NCI-H748 (cell line): ENCODE measurements at regions not wholly inside any gene's neighbourhood (a gene's known extent, or its start where the extent isn't known, plus 50 kb on each side); places are given as distances from the start of the nearest gene placed in this dataset.
"Not testable (repeated sequence)": the region's sequence is repeated elsewhere in the genome, so short reads cannot be mapped to it uniquely, and the experiment has no call there.

Experiments
- DNase-seq: peaks from one replicate; lab custom pipeline; 2025; ENCODE audit not compliant: unreplicated experiment; lab: John Stamatoyannopoulos, UW

GRCh38 chr4:186481998-186482790 lies 73.2 kb downstream of the MTNR1A start:
- DNase-seq: no peak

DNA sequence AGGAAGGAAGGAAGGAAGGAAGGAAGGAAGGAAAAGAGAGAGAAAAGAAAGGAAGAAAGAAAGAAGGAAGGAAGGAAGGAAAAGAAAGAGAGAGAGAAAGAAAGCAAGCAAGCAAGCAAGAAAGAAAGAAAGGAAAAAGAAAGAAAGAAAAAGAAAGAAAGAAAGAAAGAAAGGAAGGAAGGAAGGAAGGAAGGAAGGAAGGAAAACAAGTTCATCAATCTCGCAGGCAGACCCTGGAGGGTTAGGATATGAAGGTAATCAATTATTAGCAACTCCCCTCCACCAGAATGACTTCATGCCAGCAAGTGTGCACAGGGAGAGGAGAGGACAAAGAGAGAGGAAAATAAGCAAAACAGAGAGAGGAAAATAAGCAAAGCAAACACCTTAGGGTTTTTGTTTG lies 80.2 kb downstream of the MTNR1A start:
- DNase-seq: no peak

DNA sequence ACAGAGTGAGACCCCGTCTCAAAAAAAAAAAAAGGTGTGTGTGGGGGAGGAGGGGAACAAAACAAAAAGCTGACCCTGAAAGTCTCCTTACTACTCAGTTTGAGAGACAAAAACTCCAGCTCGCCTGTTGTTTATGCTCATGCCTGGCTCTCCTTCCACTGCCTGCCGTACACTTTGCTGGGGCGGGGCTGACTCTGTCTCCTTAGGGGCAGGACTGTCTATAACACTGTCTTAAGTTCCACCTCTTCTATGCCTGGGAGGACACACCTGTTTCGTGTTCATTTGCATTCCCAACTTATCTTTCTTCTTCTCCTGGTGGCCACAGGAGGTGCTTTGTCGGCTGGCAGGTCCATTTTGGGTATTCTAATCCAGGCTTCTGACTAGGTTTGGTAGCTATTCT lies 81.4 kb downstream of the MTNR1A start:
- no peak for DNase-seq

GRCh38 chr4:186472948-186473347 lies 82.4 kb downstream of the MTNR1A start:
- peak; percentile 10 for DNase-seq

DNA sequence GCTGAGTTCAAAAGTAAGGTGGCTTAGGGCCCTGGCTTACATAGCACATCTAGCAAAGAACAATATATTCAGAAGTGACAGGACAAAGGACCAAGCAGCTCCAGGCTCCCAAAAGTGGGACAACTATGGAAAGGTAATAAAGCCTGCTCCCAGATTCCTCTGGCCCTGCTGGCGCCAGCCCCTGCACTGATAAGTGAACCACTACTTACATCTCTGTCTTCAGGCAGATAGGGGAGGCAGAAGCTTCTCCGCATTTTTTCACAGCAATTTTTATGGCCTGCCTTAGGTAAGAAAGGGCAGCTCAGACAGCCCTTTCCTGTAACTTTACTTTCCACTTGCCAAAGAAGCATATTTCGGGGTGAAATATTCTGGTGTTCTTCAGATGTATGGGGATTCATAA lies 83.9 kb downstream of the MTNR1A start:
- DNase-seq: no peak

GRCh38 chr4:186458050-186458449 lies 97.3 kb downstream of the MTNR1A start:
- DNase-seq: no peak

- DNase-seq: no peak
Measured at GRCh38 chr4:186451982-186452381, 103.4 kb downstream of the MTNR1A start.

DNA sequence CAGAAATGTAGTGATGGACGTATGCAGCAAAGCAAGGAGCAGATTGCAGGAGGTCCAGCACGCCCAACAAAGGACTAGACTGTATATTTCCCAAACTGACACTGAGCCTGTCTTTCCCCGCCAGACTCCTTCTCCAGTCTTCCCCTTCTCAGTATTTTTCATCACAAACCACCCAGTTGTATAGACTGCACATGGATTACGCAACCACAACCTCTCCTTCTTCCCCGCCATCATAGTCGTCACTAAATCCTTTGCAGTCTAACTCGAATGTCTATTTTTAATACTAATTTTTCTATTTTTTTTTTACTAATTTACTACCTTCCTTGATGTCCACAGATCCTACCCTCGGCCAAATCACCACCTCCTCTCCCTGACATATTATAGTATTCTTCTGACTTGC lies 105.4 kb downstream of the MTNR1A start:
- DNase-seq: no peak

GRCh38 chr4:186445040-186445439 lies 110.3 kb downstream of the MTNR1A start:
- peak; percentile 12 for DNase-seq

DNA sequence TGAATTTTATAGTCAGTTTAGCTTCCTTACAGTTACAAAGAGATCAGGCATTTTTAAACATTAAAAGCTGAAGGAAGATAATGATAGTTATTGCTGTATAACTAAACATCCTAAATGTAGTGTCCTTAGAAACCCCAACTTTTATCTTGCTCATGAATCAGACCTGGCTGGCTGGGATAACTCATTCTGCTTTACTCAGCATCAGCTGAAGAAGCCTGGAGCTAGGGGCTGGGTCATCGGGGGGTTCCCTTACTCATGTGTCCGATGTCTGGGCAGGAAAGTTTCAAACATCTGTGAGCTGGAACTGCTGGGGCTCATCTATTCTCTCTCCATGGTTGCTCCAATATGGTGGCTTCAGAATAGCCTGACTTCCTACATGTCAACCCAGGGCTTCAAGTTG lies 113.9 kb downstream of the MTNR1A start:
- no peak for DNase-seq

- DNase-seq: no peak
Measured at GRCh38 chr4:186428481-186428880, 126.9 kb downstream of the MTNR1A start.

- DNase-seq: no peak
Measured at GRCh38 chr4:186424745-186425144, 130.6 kb downstream of the MTNR1A start.

- DNase-seq: no peak
Measured at GRCh38 chr4:186422296-186422695, 133.1 kb downstream of the MTNR1A start.

DNA sequence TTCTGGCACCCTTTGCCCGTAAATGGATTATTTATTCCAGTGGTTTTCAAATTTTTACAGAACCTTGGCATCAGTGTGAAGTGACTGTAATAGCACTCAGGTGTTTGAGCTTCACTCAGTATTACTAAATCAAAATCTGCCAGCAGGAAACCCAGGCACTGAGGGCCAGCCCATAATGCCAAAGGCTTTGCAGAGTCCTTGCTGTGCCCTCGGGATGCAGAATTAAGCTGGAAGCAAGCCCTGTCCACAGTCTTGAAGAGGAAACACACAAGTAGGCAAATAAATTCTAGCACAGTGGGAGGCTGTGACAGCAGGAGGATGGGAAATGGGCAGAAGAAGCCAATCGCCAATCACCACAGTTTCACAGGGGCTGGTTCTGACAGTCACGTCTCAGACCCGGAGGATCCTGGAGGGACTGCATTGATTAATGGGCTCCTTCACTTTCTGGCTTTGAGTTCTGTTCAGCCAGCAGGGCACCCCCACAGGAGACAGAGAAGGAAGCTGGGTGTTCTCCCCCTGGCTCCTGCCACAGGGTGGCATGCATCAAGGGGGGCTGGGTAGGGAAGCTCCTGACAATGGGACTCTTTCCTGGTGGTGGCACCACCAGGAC lies 138.8 kb downstream of the MTNR1A start:
- no peak for DNase-seq

GRCh38 chr4:186414390-186414789 lies 141.0 kb downstream of the MTNR1A start:
- DNase-seq: no peak

GRCh38 chr4:186405957-186406356 lies 140.0 kb downstream of the F11 start:
- DNase-seq: no peak

GRCh38 chr4:186404562-186405134 lies 138.7 kb downstream of the F11 start:
- no peak for DNase-seq

GRCh38 chr4:186400676-186401075 lies 134.7 kb downstream of the F11 start:
- no peak for DNase-seq

DNA sequence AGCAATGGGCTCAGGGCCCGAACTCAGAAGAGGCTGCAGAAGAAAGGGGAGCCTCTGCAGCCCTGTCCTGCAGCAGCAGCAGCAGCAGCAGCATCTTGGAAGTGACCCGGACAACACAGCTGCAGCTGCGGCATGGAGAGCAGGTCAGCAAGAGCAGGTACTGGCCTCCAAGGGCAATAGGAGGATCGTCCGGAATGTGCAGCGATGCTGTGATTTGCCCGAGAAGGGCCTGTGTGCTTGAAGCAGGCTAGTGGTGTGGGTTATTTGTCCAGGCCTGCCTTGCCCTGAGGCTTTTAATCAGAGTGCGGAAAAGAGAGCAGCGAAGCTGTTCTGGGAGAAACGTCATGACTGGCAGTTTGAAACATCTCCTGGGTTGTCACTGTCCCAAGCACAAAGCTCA lies 126.0 kb downstream of the F11 start:
- DNase-seq: no peak

DNA sequence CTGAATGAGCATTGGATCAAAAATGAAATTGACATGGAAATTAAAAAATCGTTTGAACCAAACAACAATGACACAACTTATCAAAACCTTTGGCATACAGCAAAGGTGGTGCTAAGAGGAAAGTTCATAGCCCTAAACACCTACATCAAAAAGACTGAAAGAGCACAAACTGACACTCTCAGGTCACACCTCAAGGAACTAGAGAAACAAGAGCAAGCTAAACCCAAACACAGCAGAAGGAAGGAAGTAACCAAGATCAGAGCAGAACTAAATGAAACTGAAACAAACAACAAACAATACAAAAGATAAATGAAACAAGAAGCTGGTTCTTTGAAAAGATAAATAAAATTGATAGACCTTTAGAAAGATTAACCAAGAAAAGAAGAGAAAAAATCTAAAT lies 118.3 kb downstream of the F11 start:
- not testable (repeated sequence) for DNase-seq

- no peak for DNase-seq
Measured at GRCh38 chr4:186368281-186368680, 102.3 kb downstream of the F11 start.

DNA sequence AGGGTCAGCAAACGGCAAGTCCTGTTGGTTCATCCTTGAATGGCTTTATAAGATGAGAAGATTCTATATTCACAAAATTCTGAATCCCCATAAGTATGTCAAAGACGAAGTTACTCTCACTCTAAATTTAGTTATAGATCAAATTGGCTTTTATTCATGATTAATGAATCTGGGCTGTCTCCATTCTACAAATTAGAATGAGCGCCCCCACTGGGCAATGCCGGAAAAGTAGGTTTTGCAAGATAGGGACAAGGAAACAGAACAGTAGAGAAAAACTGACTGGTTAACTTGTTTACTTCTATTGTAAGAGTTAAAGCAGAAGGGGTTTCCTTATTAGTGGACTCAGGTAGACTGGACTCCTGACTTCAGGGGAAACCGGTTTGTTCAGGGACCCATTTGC lies 100.3 kb downstream of the F11 start:
- no peak for DNase-seq
